Endodermal cell (in vitro differentiated cells): ENCODE measurements at regions not wholly inside any gene's neighbourhood (a gene's known extent, or its start where the extent isn't known, plus 50 kb on each side); places are given as distances from the start of the nearest gene placed in this dataset.
"Not testable (repeated sequence)": the region's sequence is repeated elsewhere in the genome, so short reads cannot be mapped to it uniquely, and the experiment has no call there.

Experiments used
- DNase-seq: peaks from one replicate; pipeline ENCODE4 v3.0.0-alpha.2; 2017
- H3K27ac ChIP-seq: 2 replicates; pipeline ENCODE4 v1.5.1; 2013; ENCODE audit warnings: mild to moderate bottlenecking, low read depth, low read length, moderate library complexity
- H3K27me3 ChIP-seq: 2 replicates; pipeline ENCODE4 v1.6.1; 2013; ENCODE audit warnings: mild to moderate bottlenecking, low read length, moderate library complexity; ENCODE audit not compliant: insufficient read depth, control insufficient read depth, poor library complexity, severe bottlenecking
- H3K36me3 ChIP-seq: 2 replicates; pipeline ENCODE4 v1.7.0; 2013; ENCODE audit warnings: mild to moderate bottlenecking, low read length, moderate library complexity; ENCODE audit not compliant: control insufficient read depth, insufficient read depth
- H3K4me1 ChIP-seq: one replicate; pipeline ENCODE4 v1.7.0; 2013; ENCODE audit warnings: low read length; ENCODE audit not compliant: control insufficient read depth, insufficient read depth
- H3K4me3 ChIP-seq: 2 replicates; pipeline ENCODE4 v1.5.1; 2013; ENCODE audit warnings: mild to moderate bottlenecking, low read length, moderate library complexity
- H3K9ac ChIP-seq: 2 replicates; pipeline ENCODE4 v1.6.1; 2013; ENCODE audit warnings: mild to moderate bottlenecking, low read length, moderate library complexity; ENCODE audit not compliant: poor library complexity, severe bottlenecking; ENCODE audit errors: extremely low read depth
- H3K9me3 ChIP-seq: 2 replicates; pipeline ENCODE4 v1.6.1; 2013; ENCODE audit warnings: mild to moderate bottlenecking, low read length, moderate library complexity; ENCODE audit not compliant: control insufficient read depth
- H3K27ac Mint-ChIP-seq: 2 replicates; pipeline ENCODE4 v1.8.0; 2020; ENCODE audit warnings: mixed read lengths
- H3K27me3 Mint-ChIP-seq: 2 replicates; pipeline ENCODE4 v1.8.0; 2021; ENCODE audit warnings: mild to moderate bottlenecking, mixed read lengths; ENCODE audit not compliant: insufficient read depth
- H3K36me3 Mint-ChIP-seq: 2 replicates; pipeline ENCODE4 v1.8.0; 2020; ENCODE audit warnings: low read depth, mixed read lengths
- H3K4me1 Mint-ChIP-seq: 2 replicates; pipeline ENCODE4 v1.8.0; 2020; ENCODE audit warnings: mixed read lengths
- H3K4me3 Mint-ChIP-seq: 2 replicates; pipeline ENCODE4 v1.8.0; 2020; ENCODE audit warnings: mild to moderate bottlenecking, moderate library complexity, mixed read lengths
- H3K9me3 Mint-ChIP-seq: 2 replicates; pipeline ENCODE4 v1.8.0; 2020; ENCODE audit warnings: mild to moderate bottlenecking, mixed read lengths
- CTCF ChIP-seq: fragments of 200-600 bp; sonication (generic); conservative IDR thresholded peaks from 2 replicates; pipeline ENCODE4 v1.5.0; 2021; ENCODE audit warnings: antibody characterized with exemption, mild to moderate bottlenecking
- WGBS, 2 experiments: methylation state at CpG; one replicate each; pipeline versions ENCODE4 v1.1.5 to v1.1.7; 2013; ENCODE audit warnings: missing lambda C conversion rate in 2 of 2, mixed read lengths in 1 of 2; ENCODE audit not compliant: insufficient coverage in 1 of 2, insufficient read length in 1 of 2; 5-methylcytosine and 5-hydroxymethylcytosine counted together

DNA sequence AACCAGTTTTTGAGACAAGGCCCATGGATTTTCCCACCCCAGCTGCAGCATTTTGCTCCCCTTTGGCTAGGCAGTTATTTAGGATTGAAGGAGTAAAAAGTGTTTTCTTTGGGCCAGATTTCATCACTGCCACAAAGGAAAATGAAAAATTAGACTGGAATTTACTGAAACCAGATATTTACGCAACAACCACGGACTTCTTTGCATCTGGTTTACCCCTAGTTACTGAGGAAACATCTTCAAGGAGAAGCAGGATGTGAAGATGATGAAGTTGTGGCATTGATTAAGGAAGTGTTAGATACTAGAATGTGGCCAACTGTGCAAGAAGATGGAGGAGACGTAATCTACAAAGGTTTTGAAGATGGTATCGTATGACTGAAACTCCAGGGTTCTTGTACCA lies 165.2 kb upstream of the MYRIP start:
- Mint-ChIP-seq H3K9me3 (peaks cover 13% of the 10 kb centered on the region), H3K27me3 (no peaks in the 10 kb centered on the region), H3K4me1 (no peaks in the 10 kb centered on the region), H3K4me3 (no peak overlapping the region), H3K36me3 (peaks cover 2% of the 10 kb centered on the region), H3K27ac (no peak overlapping the region)
- 92 to 94% methylated on average over 4 of the region's 4 CpGs for WGBS, 2 experiments
- TF ChIP-seq CTCF = no peak
- Histone ChIP-seq H3K27ac (no peak overlapping the region), H3K9me3 (peaks cover 8% of the 10 kb centered on the region), H3K4me1 (no peaks in the 10 kb centered on the region), H3K27me3 (no peaks in the 10 kb centered on the region), H3K4me3 (no peak overlapping the region), H3K9ac (no peak overlapping the region), H3K36me3 (no peaks in the 10 kb centered on the region)
- no peak for DNase-seq

- H3K4me3 Mint-ChIP-seq, H3K9ac ChIP-seq: not testable (repeated sequence)
These were observed 158.2 kb upstream of the MYRIP start for GRCh38 chr3:39651256-39651655.

DNA sequence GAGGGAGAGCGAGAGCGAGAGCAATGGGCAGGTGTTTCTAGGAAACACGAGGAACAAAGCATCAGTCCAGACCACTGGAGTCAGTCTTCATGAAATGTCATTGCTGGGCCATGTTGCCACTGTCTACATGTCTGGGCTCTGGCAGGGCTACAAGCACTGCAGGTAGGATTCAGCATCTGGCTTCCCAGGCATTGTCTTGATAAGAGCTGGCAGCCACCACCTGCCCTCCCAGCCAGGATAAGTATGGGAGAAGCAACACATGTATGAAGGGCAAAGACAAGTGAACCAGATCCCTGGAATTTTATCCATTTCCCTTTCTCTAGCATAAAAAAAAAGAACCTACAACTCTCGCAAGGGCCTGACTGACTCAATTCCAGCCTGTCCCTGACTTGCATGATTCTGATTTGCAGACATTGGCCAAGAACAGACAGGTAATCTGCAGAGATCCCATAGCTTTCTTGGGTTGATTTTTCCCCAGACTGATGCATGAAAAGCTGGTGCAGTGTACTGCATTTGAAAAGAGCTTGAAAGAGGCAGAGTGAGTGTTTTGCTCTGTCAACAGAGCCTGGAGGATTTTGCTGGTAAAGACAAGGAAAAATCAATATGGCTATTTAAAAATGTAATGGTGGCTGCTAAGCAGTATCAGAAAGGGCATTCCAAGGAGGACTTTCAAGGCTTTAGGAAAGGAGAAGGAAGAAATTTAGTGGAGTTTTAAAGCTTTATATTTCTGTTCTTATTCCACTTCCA lies 157.2 kb upstream of the MYRIP start:
- Histone ChIP-seq H3K4me3 (no peak overlapping the region), H3K9ac (no peak overlapping the region), H3K4me1 (no peaks in the 10 kb centered on the region), H3K9me3 (peaks cover 33% of the 10 kb centered on the region), H3K36me3 (no peaks in the 10 kb centered on the region), H3K27ac (no peak overlapping the region), H3K27me3 (no peaks in the 10 kb centered on the region)
- 86 to 93% methylated on average over 1 to 4 of the region's 4 CpGs for WGBS, 2 experiments
- DNase-seq = no peak
- peaks cover 48% of the 10 kb centered on the region for H3K9me3 Mint-ChIP-seq
- H3K27me3 Mint-ChIP-seq = peaks cover 2% of the 10 kb centered on the region
- no peak overlapping the region for H3K27ac Mint-ChIP-seq
- H3K4me3 Mint-ChIP-seq = no peak overlapping the region
- no peaks in the 10 kb centered on the region for H3K4me1 Mint-ChIP-seq
- H3K36me3 Mint-ChIP-seq = peaks cover 2% of the 10 kb centered on the region
- TF ChIP-seq CTCF = no peak

More at GRCh38 chr3:39651256-39651655, 158.2 kb upstream of the MYRIP start:
- H3K27me3 ChIP-seq, H3K36me3 Mint-ChIP-seq, H3K4me1 ChIP-seq, H3K4me3 ChIP-seq, H3K27me3 Mint-ChIP-seq, H3K27ac ChIP-seq, H3K36me3 ChIP-seq, H3K27ac Mint-ChIP-seq, DNase-seq, H3K4me1 Mint-ChIP-seq: not testable (repeated sequence)
- H3K9me3 Mint-ChIP-seq = peaks cover 52% of the 10 kb centered on the region
- 93 to 96% methylated on average over 5 to 12 of the region's 19 CpGs for WGBS, 2 experiments
- peaks cover 26% of the 10 kb centered on the region for H3K9me3 ChIP-seq

DNA sequence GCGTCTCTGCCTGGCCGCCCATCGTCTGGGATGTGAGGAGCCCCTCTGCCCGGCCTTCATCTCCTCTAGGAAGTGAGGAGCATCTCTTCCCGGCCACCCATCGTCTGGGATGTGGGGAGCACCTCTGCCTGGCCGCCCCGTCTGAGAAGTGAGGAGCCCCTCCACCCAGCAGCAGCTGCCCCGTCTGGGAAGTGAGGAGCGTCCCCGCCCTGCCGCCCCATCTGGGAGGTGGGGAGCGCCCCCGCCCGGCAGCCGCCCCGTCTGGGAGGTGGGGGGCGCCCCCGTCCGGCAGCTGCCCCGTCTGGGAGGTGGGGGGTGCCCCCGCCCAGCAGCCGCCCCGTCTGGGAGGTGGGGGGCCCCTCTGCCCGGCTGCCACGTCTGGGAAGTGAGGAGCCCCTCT lies 153.7 kb upstream of the MYRIP start:
- H3K9me3 ChIP-seq = peaks cover 40% of the 10 kb centered on the region
- not testable (repeated sequence) for H3K36me3 ChIP-seq, H3K27ac Mint-ChIP-seq, H3K4me3 Mint-ChIP-seq, H3K27ac ChIP-seq, H3K27me3 Mint-ChIP-seq, DNase-seq, H3K4me1 Mint-ChIP-seq, H3K4me3 ChIP-seq, H3K4me1 ChIP-seq, H3K9ac ChIP-seq, H3K27me3 ChIP-seq, H3K36me3 Mint-ChIP-seq
- WGBS, 2 experiments = 97 to 100% methylated on average over 4 to 26 of the region's 26 CpGs
- H3K9me3 Mint-ChIP-seq = peaks cover 52% of the 10 kb centered on the region
